Activated CD4-positive, alpha-beta T cell treated with anti-CD3 and anti-CD28 coated beads, Interleukin-2, amount 10 ng/mL, durations not matched to agents 7 days and 5 days (primary cell): ENCODE measurements at regions not wholly inside any gene's neighbourhood (a gene's known extent, or its start where the extent isn't known, plus 50 kb on each side); places are given as distances from the start of the nearest gene placed in this dataset.

ENCODE experiments used
- CTCF ChIA-PET: fragments of 350-600 bp; sonication (Branson Sonifier 250); formaldehyde crosslinking; loops from one replicate; lab custom pipeline; 2021; ENCODE audit warnings: antibody characterized with exemption; lab: Charles Lee
- POLR2A ChIA-PET: fragments of 350-600 bp; sonication (Branson Sonifier 250); formaldehyde crosslinking; loops from one replicate; lab custom pipeline; 2021; ENCODE audit warnings: antibody characterized with exemption; lab: Charles Lee
- DNase-seq: peaks from one replicate; pipeline ENCODE4 v3.0.0-alpha.2; 2020
- H3K27ac Mint-ChIP-seq: one replicate; pipeline ENCODE4 v1.8.0; 2021; ENCODE audit warnings: mild to moderate bottlenecking, moderate library complexity, mixed read lengths
- H3K27me3 Mint-ChIP-seq: one replicate; pipeline ENCODE4 v1.8.0; 2021; ENCODE audit warnings: mixed read lengths
- H3K36me3 Mint-ChIP-seq: one replicate; pipeline ENCODE4 v1.8.0; 2021; ENCODE audit warnings: low read depth, mixed read lengths
- H3K4me1 Mint-ChIP-seq: one replicate; pipeline ENCODE4 v1.8.0; 2021; ENCODE audit warnings: mixed read lengths
- H3K4me3 Mint-ChIP-seq: one replicate; pipeline ENCODE4 v1.8.0; 2021; ENCODE audit warnings: mild to moderate bottlenecking, moderate library complexity, mixed read lengths
- H3K9me3 Mint-ChIP-seq: one replicate; pipeline ENCODE4 v1.8.0; 2021; ENCODE audit warnings: mixed read lengths

DNA sequence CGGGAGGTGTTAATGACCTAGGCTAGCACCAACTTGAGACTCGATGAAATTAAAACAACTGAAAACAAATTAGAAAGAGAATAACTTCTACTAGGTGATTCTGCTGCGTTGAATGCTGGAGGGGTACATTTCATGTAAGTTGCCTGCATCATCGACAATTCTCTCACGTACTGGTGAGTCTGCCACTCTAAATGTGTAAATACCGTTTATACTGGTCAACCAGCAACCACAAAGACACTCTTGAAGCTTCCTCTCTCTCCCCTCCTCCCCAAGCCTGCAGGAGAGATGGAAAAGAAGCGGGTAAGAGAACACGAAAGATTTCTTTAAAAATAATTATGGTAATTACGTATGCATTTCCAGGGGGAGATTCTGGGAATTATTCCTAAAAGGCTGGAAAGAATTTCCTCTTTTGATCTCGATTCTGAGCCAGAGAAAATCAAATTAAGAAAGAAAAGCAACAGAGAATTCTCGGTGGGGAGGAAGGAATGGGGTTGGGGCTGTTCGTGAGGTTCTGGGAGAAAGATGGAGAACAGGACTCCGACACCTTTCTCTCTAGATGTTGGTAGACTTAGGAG, 68.6 kb upstream of the MRTFB start:
- no peaks in the 10 kb centered on the region for H3K9me3 Mint-ChIP-seq
- no peak overlapping the region for H3K27ac Mint-ChIP-seq
- peaks cover 4% of the 10 kb centered on the region for H3K27me3 Mint-ChIP-seq
- no peaks in the 10 kb centered on the region for H3K36me3 Mint-ChIP-seq
- H3K4me1 Mint-ChIP-seq: peaks cover 36% of the 10 kb centered on the region
- POLR2A ChIA-PET: no interaction called here
- CTCF ChIA-PET: interaction anchor here (0.7 to 0.8 kb wide), 2 partner anchors 247 to 1527 kb away, joined by 3 read pairs; no protein-coding TSS in a partner anchor
- DNase-seq: no peak
- H3K4me3 Mint-ChIP-seq: no peak overlapping the region

DNA sequence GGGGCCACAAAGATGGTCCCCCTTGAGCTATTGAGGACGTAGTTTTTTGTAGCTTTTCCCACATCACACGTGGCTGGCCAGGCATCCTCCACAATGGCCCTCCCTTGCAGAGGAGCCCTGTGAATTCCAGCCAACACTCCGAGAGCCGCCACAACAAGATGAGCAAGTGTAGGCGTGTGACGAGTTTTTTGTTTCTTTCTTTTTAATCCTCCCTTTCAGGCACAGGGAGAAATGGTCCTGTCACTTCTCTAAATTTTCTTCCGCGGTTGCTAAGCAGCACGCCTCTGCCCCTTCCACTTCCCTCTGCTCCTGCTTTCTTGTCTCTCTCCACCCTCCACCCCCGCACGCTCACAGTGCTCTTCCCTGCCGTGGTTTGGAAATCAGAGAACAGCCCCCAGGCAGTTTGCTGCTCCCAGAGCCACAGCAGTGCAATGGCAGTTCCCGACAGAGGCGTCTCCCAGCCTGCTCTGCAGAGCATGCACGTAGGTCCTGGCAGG, 68.0 kb upstream of the MRTFB start:
- H3K27me3 Mint-ChIP-seq: peaks cover 4% of the 10 kb centered on the region
- CTCF ChIA-PET: interaction anchor here (0.8 kb wide), 1 partner anchor 246 kb away, joined by 3 read pairs; no protein-coding TSS in a partner anchor
- no peaks in the 10 kb centered on the region for H3K9me3 Mint-ChIP-seq
- POLR2A ChIA-PET: no interaction called here
- H3K4me3 Mint-ChIP-seq: no peak overlapping the region
- H3K27ac Mint-ChIP-seq: no peak overlapping the region
- peaks cover 34% of the 10 kb centered on the region for H3K4me1 Mint-ChIP-seq
- no peaks in the 10 kb centered on the region for H3K36me3 Mint-ChIP-seq
- DNase-seq: no peak

DNA sequence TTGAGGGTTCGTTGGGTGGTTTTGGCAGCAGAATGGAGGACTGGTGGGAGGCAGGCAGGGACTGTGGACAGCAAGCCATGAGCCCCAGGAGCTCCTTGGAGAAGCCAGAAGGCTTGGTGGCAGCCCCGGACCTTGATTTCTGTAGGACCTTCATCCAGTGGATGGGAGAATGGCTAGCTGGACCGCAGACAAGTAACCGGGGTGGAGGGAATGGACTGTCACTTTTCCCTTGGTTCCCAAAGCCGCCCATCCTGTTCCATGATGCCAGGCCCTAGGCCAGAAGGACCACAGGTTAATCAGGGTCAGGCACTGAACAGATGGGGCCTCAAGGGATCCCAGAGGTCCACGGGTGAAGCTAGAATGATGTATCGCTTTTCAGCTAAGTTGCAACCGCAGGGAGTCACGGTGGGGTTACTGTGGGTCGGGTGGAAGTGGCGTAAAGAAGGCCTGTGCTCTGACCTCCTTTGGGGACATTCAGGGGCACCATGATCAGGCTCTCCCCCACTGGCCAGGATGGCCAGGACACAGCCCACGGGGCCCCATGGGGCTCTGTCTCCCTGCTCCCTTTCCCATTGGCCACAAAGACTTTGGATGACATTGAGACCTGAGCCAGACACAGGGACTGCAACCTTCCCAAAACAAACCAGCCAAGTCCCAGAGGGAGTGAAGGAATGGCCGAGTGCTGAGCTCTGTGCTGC, 66.9 kb upstream of the MRTFB start:
- Mint-ChIP-seq H3K36me3 (no peaks in the 10 kb centered on the region), H3K27me3 (peaks cover 4% of the 10 kb centered on the region), H3K4me1 (peaks cover 25% of the 10 kb centered on the region), H3K9me3 (no peaks in the 10 kb centered on the region), H3K4me3 (no peak overlapping the region), H3K27ac (no peak overlapping the region)
- ChIA-PET CTCF (no interaction called here), POLR2A (no interaction called here)
- DNase-seq: no peak

DNA sequence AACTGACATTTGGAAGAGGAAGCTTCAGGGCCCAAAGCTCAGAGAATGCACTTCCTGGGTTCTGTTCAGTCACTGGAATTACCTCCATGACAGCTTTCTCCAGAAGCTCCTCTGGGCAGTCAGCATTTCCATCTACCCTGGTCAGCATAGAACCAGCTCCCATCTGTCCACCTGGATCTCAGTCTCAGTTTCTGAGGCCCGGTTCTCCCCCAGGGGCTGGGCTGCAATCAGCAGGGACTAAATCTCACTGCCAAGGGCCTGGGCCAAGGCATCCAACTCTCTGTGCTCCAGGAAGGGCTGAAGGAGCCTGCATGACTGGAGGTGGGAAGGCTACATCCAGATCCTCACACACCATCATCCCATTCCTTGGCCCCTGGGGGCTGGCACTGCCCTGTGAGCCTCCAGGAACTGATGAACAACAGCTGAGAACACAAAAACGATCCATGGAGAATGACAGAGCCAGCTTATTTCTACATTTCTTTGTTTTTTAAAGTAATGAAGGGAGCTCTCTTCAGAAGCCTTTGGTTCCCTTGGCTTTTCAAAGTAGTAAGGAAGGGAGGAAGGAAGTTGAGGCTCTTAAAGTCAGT, 66.3 kb upstream of the MRTFB start:
- DNase-seq: no peak
- Mint-ChIP-seq H3K9me3 (no peaks in the 10 kb centered on the region), H3K4me3 (no peak overlapping the region), H3K4me1 (peaks cover 21% of the 10 kb centered on the region), H3K36me3 (no peaks in the 10 kb centered on the region), H3K27me3 (peaks cover 4% of the 10 kb centered on the region), H3K27ac (no peak overlapping the region)
- CTCF ChIA-PET: no interaction called here
- POLR2A ChIA-PET: no interaction called here

DNA sequence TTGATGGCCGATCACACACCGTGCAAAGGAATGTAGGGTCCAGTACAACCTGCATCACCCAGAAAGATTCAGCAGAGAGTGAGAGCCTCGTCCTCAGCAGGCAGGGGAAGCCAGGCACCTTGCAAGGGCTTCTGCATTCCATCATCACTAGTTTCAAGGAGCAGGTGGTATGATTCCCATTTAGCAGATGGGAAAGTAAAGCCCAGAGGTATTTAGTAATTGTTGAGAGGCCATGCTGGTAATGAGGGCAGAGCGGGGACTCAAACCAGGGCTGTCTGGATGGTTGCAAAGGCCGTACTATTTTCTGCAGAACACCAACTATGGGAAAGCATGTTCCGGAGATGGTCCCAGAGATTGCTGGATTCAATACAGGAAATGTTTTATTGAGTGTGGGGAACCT, 65.8 kb upstream of the MRTFB start:
- POLR2A ChIA-PET: no interaction called here

DNA sequence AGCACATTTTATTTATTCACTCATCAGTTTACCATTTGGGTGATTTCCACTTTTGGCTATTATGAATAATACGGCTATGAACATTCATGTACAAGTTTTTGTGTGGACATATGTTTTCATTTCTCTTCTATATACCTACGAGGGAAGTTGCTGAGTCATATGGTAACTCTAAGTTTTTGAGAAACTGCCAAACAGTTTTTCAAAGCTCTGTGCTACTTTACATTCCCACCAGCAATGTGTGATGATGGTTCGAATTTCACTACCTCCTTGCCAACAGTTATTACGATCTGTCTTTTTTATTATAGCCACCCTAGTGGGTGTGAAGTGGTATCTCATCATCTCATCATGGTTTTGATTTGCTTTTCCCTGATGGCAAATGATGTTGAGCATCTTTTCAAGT, 63.7 kb upstream of the MRTFB start:
- ChIA-PET CTCF (no interaction called here), POLR2A (no interaction called here)
- Mint-ChIP-seq H3K9me3 (no peaks in the 10 kb centered on the region), H3K27me3 (no peaks in the 10 kb centered on the region), H3K27ac (no peak overlapping the region), H3K36me3 (no peaks in the 10 kb centered on the region), H3K4me1 (peaks cover 17% of the 10 kb centered on the region), H3K4me3 (no peak overlapping the region)
- no peak for DNase-seq

More for the DNA sequence above, 65.8 kb upstream of the MRTFB start:
- CTCF ChIA-PET: no interaction called here
- Mint-ChIP-seq H3K4me1 (peaks cover 21% of the 10 kb centered on the region), H3K9me3 (no peaks in the 10 kb centered on the region), H3K36me3 (no peaks in the 10 kb centered on the region), H3K27me3 (peaks cover 4% of the 10 kb centered on the region), H3K4me3 (no peak overlapping the region), H3K27ac (no peak overlapping the region)
- DNase-seq: no peak

DNA sequence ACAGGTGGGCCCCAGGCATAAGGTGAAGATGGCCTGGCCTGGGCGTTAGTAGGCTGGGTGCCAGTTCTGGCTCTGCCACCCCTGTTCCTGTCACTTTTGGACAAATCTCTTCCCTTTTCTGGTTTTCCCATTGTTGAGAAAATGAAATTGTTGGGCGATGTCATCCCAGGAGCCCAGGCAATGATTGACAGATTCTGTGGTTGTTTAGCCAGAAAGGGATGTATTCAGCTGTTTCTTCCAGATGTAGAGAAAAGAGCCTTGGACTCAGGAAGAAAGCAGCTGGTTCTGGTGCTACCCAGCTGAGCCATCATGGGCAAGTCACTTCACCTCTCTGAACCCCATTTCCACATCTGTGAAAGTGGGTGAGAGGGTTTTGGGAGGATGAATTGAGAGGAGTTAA, 60.1 kb upstream of the MRTFB start:
- POLR2A ChIA-PET: no interaction called here
- Mint-ChIP-seq H3K4me3 (no peak overlapping the region), H3K27ac (no peak overlapping the region)

DNA sequence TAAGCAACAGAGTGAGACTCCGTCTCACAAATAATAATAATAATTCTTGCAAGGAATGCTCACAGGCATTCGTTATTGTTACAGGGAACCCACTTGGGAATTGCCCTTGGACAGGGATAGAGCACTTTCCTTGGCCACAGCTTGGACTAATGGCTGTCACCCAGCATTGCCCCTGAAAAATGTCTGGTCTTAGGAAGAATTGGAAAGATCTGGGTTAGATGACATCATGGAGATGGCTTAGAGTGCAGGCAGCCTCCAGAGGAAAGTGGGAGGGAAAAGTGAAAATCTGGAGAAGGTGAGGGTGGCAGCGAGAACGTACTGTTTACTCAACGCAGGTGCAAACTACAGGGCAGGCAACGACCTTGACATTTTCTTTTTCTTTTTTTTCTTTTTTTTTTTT, 59.3 kb upstream of the MRTFB start:
- CTCF ChIA-PET: interaction anchor here (0.6 kb wide), 1 partner anchor 407 kb away, joined by 3 read pairs; no protein-coding TSS in a partner anchor
- Mint-ChIP-seq H3K27ac (no peak overlapping the region), H3K4me1 (peaks cover 9% of the 10 kb centered on the region), H3K36me3 (no peaks in the 10 kb centered on the region), H3K9me3 (no peaks in the 10 kb centered on the region), H3K4me3 (no peak overlapping the region), H3K27me3 (peaks cover 3% of the 10 kb centered on the region)
- POLR2A ChIA-PET: no interaction called here
- no peak for DNase-seq

More for the DNA sequence above, 60.1 kb upstream of the MRTFB start:
- Mint-ChIP-seq H3K36me3 (no peaks in the 10 kb centered on the region), H3K9me3 (no peaks in the 10 kb centered on the region), H3K27me3 (peaks cover 3% of the 10 kb centered on the region), H3K4me1 (peaks cover 9% of the 10 kb centered on the region)
- CTCF ChIA-PET: no interaction called here
- DNase-seq: no peak

DNA sequence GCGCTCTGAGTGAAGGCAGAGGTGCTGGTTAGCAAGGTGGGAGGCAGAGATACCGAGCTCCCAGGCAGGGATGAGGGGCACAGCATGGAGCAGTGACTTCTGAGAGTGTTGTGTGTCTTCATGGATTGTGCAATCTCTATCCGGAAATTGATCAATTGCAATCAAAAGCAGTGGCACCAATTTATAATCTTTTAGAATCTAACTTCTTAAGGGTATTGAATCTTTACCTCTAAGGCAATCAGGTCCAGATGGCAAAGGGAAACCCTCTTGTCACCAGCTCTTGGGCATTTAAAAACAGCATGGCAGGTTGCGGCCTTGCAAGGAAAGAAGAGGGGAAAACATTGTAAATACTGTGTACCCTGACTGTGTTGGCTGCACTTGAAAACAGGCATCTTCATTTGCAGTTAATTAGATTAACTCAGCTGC, 58.0 kb upstream of the MRTFB start:
- no peak for DNase-seq
- no peaks in the 10 kb centered on the region for H3K4me1 Mint-ChIP-seq
- ChIA-PET CTCF (no interaction called here), POLR2A (no interaction called here)
- H3K27me3 Mint-ChIP-seq: peaks cover 3% of the 10 kb centered on the region
- no peaks in the 10 kb centered on the region for H3K36me3 Mint-ChIP-seq
- H3K9me3 Mint-ChIP-seq: no peaks in the 10 kb centered on the region
- no peak overlapping the region for H3K27ac Mint-ChIP-seq
- H3K4me3 Mint-ChIP-seq: no peak overlapping the region

DNA sequence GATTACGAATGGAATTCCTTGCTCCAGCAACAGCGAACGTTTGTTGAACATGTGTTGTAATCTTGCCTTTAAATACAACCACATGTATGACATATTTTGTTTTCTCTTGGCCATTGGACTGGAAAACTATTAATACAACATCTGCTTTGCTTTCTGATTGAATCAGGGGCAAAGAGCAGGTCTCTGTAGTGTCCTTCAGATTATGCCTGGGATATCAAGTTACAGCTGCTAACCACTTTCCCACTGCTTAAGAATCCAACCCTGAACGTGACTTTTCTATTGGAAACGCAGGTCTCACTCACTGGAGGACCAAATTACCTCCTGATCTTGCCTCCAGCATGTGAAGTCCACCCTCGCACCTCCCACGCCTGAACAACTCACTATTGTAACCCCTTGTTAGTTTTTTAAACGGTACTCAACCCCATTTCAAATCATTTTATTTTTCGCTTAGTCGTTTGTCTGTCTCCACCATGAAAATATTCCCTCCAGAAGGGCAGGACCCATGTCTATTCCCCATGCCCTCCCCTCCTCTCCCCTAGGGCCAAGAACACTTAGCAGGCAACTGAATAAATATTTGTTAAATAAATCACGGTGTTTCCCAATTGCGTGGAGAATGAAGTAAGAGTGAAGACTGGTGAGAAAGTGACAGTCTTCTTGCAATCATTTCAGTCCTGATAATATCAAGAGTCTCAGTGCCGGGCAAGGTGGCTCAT, 57.4 kb upstream of the MRTFB start:
- Mint-ChIP-seq H3K4me1 (no peaks in the 10 kb centered on the region), H3K27me3 (peaks cover 3% of the 10 kb centered on the region), H3K36me3 (no peaks in the 10 kb centered on the region), H3K27ac (no peak overlapping the region), H3K4me3 (no peak overlapping the region), H3K9me3 (no peaks in the 10 kb centered on the region)
- ChIA-PET POLR2A (no interaction called here), CTCF (no interaction called here)
- no peak for DNase-seq

DNA sequence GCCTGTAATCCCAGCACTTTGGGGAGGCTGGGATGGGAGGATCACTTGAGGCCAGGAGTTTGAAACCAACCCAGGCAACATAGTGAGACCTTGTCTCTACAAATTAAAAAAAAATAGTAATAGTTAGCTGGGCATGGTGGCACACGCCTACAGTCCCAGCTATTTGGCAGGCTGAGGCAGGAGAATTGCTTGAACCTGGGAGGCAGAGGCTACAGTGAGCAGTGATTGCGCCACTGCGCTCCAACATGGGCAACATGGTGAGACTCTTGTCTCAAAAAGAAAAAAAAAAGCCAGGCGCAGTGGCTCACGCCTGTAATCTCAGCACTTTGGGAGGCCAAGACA, 56.9 kb upstream of the MRTFB start:
- ChIA-PET CTCF (no interaction called here), POLR2A (no interaction called here)
- Mint-ChIP-seq H3K27ac (no peak overlapping the region), H3K4me1 (no peaks in the 10 kb centered on the region), H3K9me3 (no peaks in the 10 kb centered on the region), H3K27me3 (peaks cover 3% of the 10 kb centered on the region), H3K36me3 (no peaks in the 10 kb centered on the region), H3K4me3 (no peak overlapping the region)
- no peak for DNase-seq

DNA sequence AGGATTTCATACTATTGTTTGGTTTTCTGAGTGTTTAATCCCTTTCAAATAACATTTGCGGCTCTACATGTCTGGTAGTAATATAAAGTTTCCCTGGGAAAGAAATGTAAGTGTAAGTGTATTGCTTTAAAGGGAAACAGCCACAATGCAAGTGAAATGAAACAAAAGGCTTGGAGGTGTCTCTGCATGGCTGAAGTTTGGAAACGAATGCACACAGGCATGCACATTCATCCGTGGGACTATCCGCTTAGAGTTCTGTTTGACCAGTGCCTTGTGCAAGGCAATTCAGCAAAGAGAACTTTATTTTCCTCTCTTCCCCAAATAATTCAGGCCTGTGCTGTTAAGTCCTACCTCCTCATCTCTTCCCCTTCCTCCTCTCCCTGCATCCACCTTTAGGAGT, 56.1 kb upstream of the MRTFB start:
- H3K4me3 Mint-ChIP-seq: no peak overlapping the region
- peaks cover 3% of the 10 kb centered on the region for H3K27me3 Mint-ChIP-seq
- H3K36me3 Mint-ChIP-seq: no peaks in the 10 kb centered on the region
- DNase-seq: no peak
- ChIA-PET CTCF (no interaction called here), POLR2A (no interaction called here)
- no peak overlapping the region for H3K27ac Mint-ChIP-seq
- no peaks in the 10 kb centered on the region for H3K9me3 Mint-ChIP-seq
- H3K4me1 Mint-ChIP-seq: no peaks in the 10 kb centered on the region

DNA sequence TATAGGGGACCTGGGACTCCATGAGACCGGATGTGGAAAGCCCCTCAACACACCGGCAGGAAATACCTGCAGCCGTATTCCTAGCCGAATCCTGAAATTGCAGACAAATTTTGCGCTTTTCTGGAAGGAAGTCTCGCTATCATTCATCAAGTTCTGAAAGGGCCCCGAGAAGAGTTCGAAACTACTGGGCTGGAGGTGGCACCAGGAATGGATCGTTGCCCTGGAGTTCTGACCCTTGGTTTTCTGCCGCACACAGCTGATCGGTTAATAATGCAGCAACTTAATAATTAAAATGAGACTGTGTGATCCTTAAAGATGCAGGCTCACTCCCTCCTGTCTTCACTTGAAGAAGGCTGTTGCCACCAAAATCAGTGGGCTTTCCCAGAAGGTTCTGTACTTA, 55.7 kb upstream of the MRTFB start:
- POLR2A ChIA-PET: no interaction called here
- no peak overlapping the region for H3K27ac Mint-ChIP-seq
- H3K4me3 Mint-ChIP-seq: no peak overlapping the region

More for the DNA sequence above, 55.7 kb upstream of the MRTFB start:
- no peaks in the 10 kb centered on the region for H3K9me3 Mint-ChIP-seq
- H3K36me3 Mint-ChIP-seq: no peaks in the 10 kb centered on the region
- CTCF ChIA-PET: no interaction called here
- peaks cover 3% of the 10 kb centered on the region for H3K27me3 Mint-ChIP-seq
- DNase-seq: no peak
- H3K4me1 Mint-ChIP-seq: no peaks in the 10 kb centered on the region
